ENCODE measurements at regions not wholly inside any gene's neighbourhood (a gene's known extent, or its start where the extent isn't known, plus 50 kb on each side); places are given as distances from the start of the nearest gene placed in this dataset.

GRCh38 chr13:58852076-58852475 is 1220.5 kb downstream of the PCDH17 start:
- no peaks in the 10 kb centered on the region for H3K4me1 ChIP-seq (ENCODE audit: control insufficient read depth in 4 of 4, insufficient read depth in 4 of 4, low read length in 3 of 4)
- DNase-seq (ENCODE audit: low spot score) = no peak
- no peaks in the 10 kb centered on the region for H3K27me3 ChIP-seq (ENCODE audit: control insufficient read depth in 4 of 4, insufficient read depth in 4 of 4, low read length in 3 of 4)
- 53% methylated on average over 1 of the region's 1 CpG for WGBS
- H3K9me3 ChIP-seq (ENCODE audit: control insufficient read depth in 4 of 4, low read length in 3 of 4) = no peaks in the 10 kb centered on the region
- H3K27ac ChIP-seq (ENCODE audit: low read depth in 1 of 2, low read length in 2 of 2) = no peak overlapping the region
- H3K36me3 ChIP-seq (ENCODE audit: control insufficient read depth in 4 of 4, insufficient read depth in 3 of 4, low read depth in 1 of 4, low read length in 3 of 4) = no peaks in the 10 kb centered on the region
- H3K4me3 ChIP-seq (ENCODE audit: low read depth in 1 of 3, low read length in 3 of 3) = no peak overlapping the region
- TF ChIP-seq EGR1 (IDR thresholded peaks at IDR 0.05; ENCODE audit: low read depth in 2 of 2) = no peak
- TF ChIP-seq HNF4G (IDR thresholded peaks at IDR 0.05) = no peak
- no peak for TF ChIP-seq HNF4A (conservative IDR thresholded peaks at IDR 0.05)
- no peak for TF ChIP-seq REST (IDR thresholded peaks at IDR 0.05)
- TF ChIP-seq YY1 (IDR thresholded peaks at IDR 0.05) = no peak
- H3K9ac ChIP-seq (ENCODE audit: low read depth in 1 of 2, low read length in 2 of 2) = no peak overlapping the region

DNA sequence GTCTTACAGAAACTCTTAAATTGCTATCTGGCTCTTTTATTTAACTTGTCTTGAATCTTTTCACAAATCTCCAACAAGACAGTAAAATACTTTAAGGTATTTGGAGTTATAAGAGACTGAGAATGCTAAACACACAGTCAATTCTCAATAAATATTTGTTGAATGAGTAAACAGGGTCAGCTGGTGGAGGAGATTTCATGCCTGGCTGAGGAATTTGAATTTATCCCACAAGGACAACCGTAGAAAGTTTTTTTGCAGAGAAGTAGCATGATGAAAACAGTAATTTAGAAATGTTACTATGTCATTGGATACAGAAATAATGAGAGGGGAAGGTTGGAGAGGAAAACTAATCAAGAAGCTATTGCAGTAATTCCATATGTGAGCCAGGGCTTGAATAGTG is 1223.7 kb downstream of the PCDH17 start:
- no peak for DNase-seq (ENCODE audit: low spot score)
- H3K4me1 ChIP-seq (ENCODE audit: control insufficient read depth in 4 of 4, insufficient read depth in 4 of 4, low read length in 3 of 4) = no peaks in the 10 kb centered on the region
- no peak overlapping the region for H3K9ac ChIP-seq (ENCODE audit: low read depth in 1 of 2, low read length in 2 of 2)
- TF ChIP-seq, protein P1, sequence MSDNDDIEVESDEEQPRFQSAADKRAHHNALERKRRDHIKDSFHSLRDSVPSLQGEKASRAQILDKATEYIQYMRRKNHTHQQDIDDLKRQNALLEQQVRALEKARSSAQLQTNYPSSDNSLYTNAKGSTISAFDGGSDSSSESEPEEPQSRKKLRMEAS (IDR thresholded peaks at IDR 0.05) = no peak
- TF ChIP-seq FOXA2 (IDR thresholded peaks at IDR 0.05) (no peak), GABPA (IDR thresholded peaks at IDR 0.05 in 1 of 2, conservative IDR thresholded peaks at IDR 0.05 in 1 of 2) (no peak), SP1 (IDR thresholded peaks at IDR 0.05) (no peak), RAD21 (IDR thresholded peaks at IDR 0.05) (no peak)
- 26% methylated on average over 1 of the region's 1 CpG for WGBS
- H3K9me3 ChIP-seq (ENCODE audit: control insufficient read depth in 4 of 4, low read length in 3 of 4) = peaks cover 0 to 1% (median 0%) of the 10 kb centered on the region in 4 donors
- H3K36me3 ChIP-seq (ENCODE audit: control insufficient read depth in 4 of 4, insufficient read depth in 3 of 4, low read depth in 1 of 4, low read length in 3 of 4) = no peaks in the 10 kb centered on the region
- H3K27me3 ChIP-seq (ENCODE audit: control insufficient read depth in 4 of 4, insufficient read depth in 4 of 4, low read length in 3 of 4) = no peaks in the 10 kb centered on the region
- H3K4me3 ChIP-seq (ENCODE audit: low read depth in 1 of 3, low read length in 3 of 3) = no peak overlapping the region
- no peak overlapping the region for H3K27ac ChIP-seq (ENCODE audit: low read depth in 1 of 2, low read length in 2 of 2)

DNA sequence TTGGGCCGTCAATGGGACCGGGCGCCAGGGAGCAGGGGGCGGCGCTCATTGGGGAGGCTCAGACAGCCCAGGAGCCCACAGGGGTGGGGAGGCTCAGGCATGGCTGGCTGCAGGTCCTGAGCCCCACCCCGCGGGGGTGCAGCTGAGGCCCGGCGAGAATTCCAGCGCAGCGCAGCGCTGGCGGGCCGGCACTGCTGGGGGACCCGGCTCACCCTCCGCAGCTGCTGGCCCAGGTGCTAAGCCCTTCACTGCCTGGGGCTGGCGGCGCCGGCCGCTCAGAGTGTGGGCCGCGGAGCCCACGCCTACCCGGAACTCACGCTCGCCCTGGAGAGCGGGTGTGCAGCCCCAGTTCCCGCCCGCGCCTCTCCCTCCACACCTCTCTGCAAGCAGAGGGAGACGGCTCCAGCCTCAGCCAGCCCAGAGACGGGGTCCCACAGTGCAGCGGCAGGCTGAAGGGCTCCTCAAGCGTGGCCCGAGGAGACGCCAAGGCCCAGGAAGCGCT is 1227.4 kb downstream of the PCDH17 start:
- Histone ChIP-seq H3K9me3 (ENCODE audit: control insufficient read depth in 4 of 4, low read length in 3 of 4) (peaks cover 0 to 1% (median 0%) of the 10 kb centered on the region in 4 donors), H3K27me3 (ENCODE audit: control insufficient read depth in 4 of 4, insufficient read depth in 4 of 4, low read length in 3 of 4) (no peaks in the 10 kb centered on the region), H3K27ac (ENCODE audit: low read depth in 1 of 2, low read length in 2 of 2) (no peak overlapping the region), H3K9ac (ENCODE audit: low read depth in 1 of 2, low read length in 2 of 2) (no peak overlapping the region), H3K36me3 (ENCODE audit: control insufficient read depth in 4 of 4, insufficient read depth in 3 of 4, low read depth in 1 of 4, low read length in 3 of 4) (no peaks in the 10 kb centered on the region), H3K4me1 (ENCODE audit: control insufficient read depth in 4 of 4, insufficient read depth in 4 of 4, low read length in 3 of 4) (no peaks in the 10 kb centered on the region), H3K4me3 (ENCODE audit: low read depth in 1 of 3, low read length in 3 of 3) (no peak overlapping the region)
- no peak for DNase-seq (ENCODE audit: low spot score)
- WGBS = 95% methylated on average over 37 of the region's 37 CpGs
- TF ChIP-seq JUND (IDR thresholded peaks at IDR 0.05) (no peak), YY1 (IDR thresholded peaks at IDR 0.05) (no peak), REST (IDR thresholded peaks at IDR 0.05) (no peak), FOXA1 (IDR thresholded peaks at IDR 0.05) (no peak), EGR1 (IDR thresholded peaks at IDR 0.05; ENCODE audit: low read depth in 2 of 2) (no peak)
- TF ChIP-seq, protein P1 (IDR thresholded peaks at IDR 0.05) = no peak
- TF ChIP-seq, protein P2, sequence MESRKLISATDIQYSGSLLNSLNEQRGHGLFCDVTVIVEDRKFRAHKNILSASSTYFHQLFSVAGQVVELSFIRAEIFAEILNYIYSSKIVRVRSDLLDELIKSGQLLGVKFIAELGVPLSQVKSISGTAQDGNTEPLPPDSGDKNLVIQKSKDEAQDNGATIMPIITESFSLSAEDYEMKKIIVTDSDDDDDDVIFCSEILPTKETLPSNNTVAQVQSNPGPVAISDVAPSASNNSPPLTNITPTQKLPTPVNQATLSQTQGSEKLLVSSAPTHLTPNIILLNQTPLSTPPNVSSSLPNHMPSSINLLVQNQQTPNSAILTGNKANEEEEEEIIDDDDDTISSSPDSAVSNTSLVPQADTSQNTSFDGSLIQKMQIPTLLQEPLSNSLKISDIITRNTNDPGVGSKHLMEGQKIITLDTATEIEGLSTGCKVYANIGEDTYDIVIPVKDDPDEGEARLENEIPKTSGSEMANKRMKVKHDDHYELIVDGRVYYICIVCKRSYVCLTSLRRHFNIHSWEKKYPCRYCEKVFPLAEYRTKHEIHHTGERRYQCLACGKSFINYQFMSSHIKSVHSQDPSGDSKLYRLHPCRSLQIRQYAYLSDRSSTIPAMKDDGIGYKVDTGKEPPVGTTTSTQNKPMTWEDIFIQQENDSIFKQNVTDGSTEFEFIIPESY (IDR thresholded peaks at IDR 0.05) = no peak
